Endothelial cell (in vitro differentiated cells): ENCODE measurements at regions not wholly inside any gene's neighbourhood (a gene's known extent, or its start where the extent isn't known, plus 50 kb on each side); places are given as distances from the start of the nearest gene placed in this dataset.
"Not testable (repeated sequence)": the region's sequence is repeated elsewhere in the genome, so short reads cannot be mapped to it uniquely, and the experiment has no call there.

Experiments used
- DNase-seq: peaks from one replicate; pipeline ENCODE4 v3.0.0; 2021; ENCODE audit warnings: low spot score
- H3K27ac Mint-ChIP-seq: one replicate; pipeline ENCODE4 v1.8.0; 2021; ENCODE audit warnings: mixed read lengths, inconsistent platforms; ENCODE audit not compliant: unreplicated experiment
- H3K27me3 Mint-ChIP-seq: one replicate; pipeline ENCODE4 v1.8.0; 2021; ENCODE audit warnings: mild to moderate bottlenecking, moderate library complexity, mixed read lengths, inconsistent platforms; ENCODE audit not compliant: unreplicated experiment
- H3K36me3 Mint-ChIP-seq: one replicate; pipeline ENCODE4 v1.8.0; 2021; ENCODE audit warnings: mild to moderate bottlenecking, low read depth, mixed read lengths, inconsistent platforms; ENCODE audit not compliant: unreplicated experiment
- H3K4me1 Mint-ChIP-seq: one replicate; pipeline ENCODE4 v1.8.0; 2021; ENCODE audit warnings: mild to moderate bottlenecking, mixed read lengths, inconsistent platforms; ENCODE audit not compliant: unreplicated experiment
- H3K4me3 Mint-ChIP-seq: one replicate; pipeline ENCODE4 v1.8.0; 2021; ENCODE audit warnings: mild to moderate bottlenecking, mixed read lengths, inconsistent platforms; ENCODE audit not compliant: unreplicated experiment
- H3K9me3 Mint-ChIP-seq: one replicate; pipeline ENCODE4 v1.8.0; 2021; ENCODE audit warnings: mixed read lengths, inconsistent platforms; ENCODE audit not compliant: unreplicated experiment
- TF ChIP-seq, protein P1 (sequence below): fragments of 200-600 bp; sonication (generic); IDR thresholded peaks from one replicate; pipeline ENCODE4 v1.5.0; 2021; ENCODE audit warnings: antibody characterized with exemption; ENCODE audit not compliant: unreplicated experiment

- DNase-seq: no peak
- no peaks in the 10 kb centered on the region for H3K36me3 Mint-ChIP-seq
- no peaks in the 10 kb centered on the region for H3K9me3 Mint-ChIP-seq
- peaks cover 5% of the 10 kb centered on the region for H3K4me1 Mint-ChIP-seq
- H3K27ac Mint-ChIP-seq: no peak overlapping the region
- H3K4me3 Mint-ChIP-seq: no peak overlapping the region
- peaks cover 4% of the 10 kb centered on the region for H3K27me3 Mint-ChIP-seq
- TF ChIP-seq, protein P1, sequence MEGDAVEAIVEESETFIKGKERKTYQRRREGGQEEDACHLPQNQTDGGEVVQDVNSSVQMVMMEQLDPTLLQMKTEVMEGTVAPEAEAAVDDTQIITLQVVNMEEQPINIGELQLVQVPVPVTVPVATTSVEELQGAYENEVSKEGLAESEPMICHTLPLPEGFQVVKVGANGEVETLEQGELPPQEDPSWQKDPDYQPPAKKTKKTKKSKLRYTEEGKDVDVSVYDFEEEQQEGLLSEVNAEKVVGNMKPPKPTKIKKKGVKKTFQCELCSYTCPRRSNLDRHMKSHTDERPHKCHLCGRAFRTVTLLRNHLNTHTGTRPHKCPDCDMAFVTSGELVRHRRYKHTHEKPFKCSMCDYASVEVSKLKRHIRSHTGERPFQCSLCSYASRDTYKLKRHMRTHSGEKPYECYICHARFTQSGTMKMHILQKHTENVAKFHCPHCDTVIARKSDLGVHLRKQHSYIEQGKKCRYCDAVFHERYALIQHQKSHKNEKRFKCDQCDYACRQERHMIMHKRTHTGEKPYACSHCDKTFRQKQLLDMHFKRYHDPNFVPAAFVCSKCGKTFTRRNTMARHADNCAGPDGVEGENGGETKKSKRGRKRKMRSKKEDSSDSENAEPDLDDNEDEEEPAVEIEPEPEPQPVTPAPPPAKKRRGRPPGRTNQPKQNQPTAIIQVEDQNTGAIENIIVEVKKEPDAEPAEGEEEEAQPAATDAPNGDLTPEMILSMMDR: no peak
Observed at GRCh38 chr5:173680660-173681242, 64.3 kb upstream of the BOD1 start.

GRCh38 chr5:173682313-173682712, 65.9 kb upstream of the BOD1 start:
- TF ChIP-seq, protein P1: no peak
- Mint-ChIP-seq H3K27ac (no peak overlapping the region), H3K9me3 (no peaks in the 10 kb centered on the region), H3K27me3 (peaks cover 6% of the 10 kb centered on the region), H3K36me3 (no peaks in the 10 kb centered on the region), H3K4me3 (no peak overlapping the region), H3K4me1 (peaks cover 10% of the 10 kb centered on the region)
- DNase-seq: no peak

- not testable (repeated sequence) for H3K36me3 Mint-ChIP-seq, H3K4me3 Mint-ChIP-seq, DNase-seq, H3K27me3 Mint-ChIP-seq, H3K9me3 Mint-ChIP-seq, H3K27ac Mint-ChIP-seq
- peaks cover 15% of the 10 kb centered on the region for H3K4me1 Mint-ChIP-seq
Observed at GRCh38 chr5:173684535-173684934, 68.1 kb upstream of the BOD1 start.

GRCh38 chr5:173686950-173687349, 70.5 kb upstream of the BOD1 start:
- H3K4me3 Mint-ChIP-seq: no peak overlapping the region
- peaks cover 3% of the 10 kb centered on the region for H3K36me3 Mint-ChIP-seq
- no peak overlapping the region for H3K27ac Mint-ChIP-seq
- DNase-seq: no peak
- TF ChIP-seq, protein P1: no peak
- H3K4me1 Mint-ChIP-seq: peaks cover 26% of the 10 kb centered on the region
- peaks cover 4% of the 10 kb centered on the region for H3K27me3 Mint-ChIP-seq
- no peaks in the 10 kb centered on the region for H3K9me3 Mint-ChIP-seq

DNA sequence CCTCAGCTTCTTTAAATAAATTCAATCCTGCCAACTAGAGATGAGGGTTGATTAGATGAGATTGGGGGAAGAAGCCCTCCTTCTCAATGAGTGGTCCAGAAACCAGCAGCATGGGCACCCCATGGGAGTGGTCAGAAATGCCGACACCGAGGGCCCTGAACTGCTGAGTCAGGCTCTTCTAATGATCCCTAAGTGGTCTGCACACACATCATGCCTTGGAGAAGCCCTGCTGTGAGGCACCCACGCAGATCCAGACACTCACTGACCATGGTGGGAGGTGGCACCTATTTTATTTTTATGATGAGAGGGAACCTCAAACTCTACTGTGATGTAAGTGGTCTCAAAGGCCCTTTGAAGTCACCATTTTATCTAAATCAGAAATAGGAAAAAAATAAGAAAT, 72.3 kb upstream of the BOD1 start:
- Mint-ChIP-seq H3K27ac (peak overlapping the region; percentile 85), H3K27me3 (peaks cover 4% of the 10 kb centered on the region), H3K9me3 (no peaks in the 10 kb centered on the region), H3K4me1 (peaks cover 26% of the 10 kb centered on the region), H3K36me3 (peaks cover 3% of the 10 kb centered on the region), H3K4me3 (no peak overlapping the region)
- no peak for DNase-seq
- TF ChIP-seq, protein P1: no peak
